ENCODE measurements at regions not wholly inside any gene's neighbourhood (a gene's known extent, or its start where the extent isn't known, plus 50 kb on each side); places are given as distances from the start of the nearest gene placed in this dataset.
"Not testable (repeated sequence)": the region's sequence is repeated elsewhere in the genome, so short reads cannot be mapped to it uniquely, and the experiment has no call there.

DNA sequence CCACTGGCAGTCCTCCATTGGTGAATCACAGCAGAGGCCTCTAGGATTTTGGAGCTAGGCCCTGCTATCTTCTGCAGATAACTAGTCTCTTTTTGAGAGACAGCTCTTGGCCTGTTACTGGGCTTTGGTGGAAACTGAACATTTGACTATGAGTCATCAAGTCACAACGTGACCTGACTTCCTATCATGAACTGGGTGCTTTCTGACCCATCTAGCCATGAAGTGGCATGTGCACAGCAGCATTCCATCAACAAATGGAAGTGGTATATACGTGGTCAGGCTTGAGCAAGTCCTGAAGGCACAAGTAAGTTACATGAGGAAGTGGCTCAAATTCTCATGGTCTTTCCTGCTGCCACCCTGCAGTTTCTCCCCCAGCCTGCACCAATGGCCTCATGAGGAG lies 228.5 kb downstream of the CDH19 start:
- TF ChIP-seq EZH2 (IDR thresholded peaks at IDR 0.05); POLR2AphosphoS5 (IDR thresholded peaks at IDR 0.05; ENCODE audit: borderline replicate concordance, low read depth, low read length); FOXP2 (optimal IDR thresholded peaks at IDR 0.05; ENCODE audit: control extremely low read depth, extremely low read length, insufficient read depth): not testable (repeated sequence)
